ENCODE measurements at regions not wholly inside any gene's neighbourhood (a gene's known extent, or its start where the extent isn't known, plus 50 kb on each side); places are given as distances from the start of the nearest gene placed in this dataset.

GRCh38 chr13:108126056-108126455 is 89.3 kb downstream of the LIG4 start:
- ChIA-PET CTCF (no interaction called here), RAD21 (ENCODE audit: low non-redundant PET in 1 of 2, low total read pairs in 2 of 2, uncharacterized antibody in 2 of 2, unreplicated experiment in 2 of 2) (no interaction called here), POLR2A (no interaction called here)
- Histone ChIP-seq H3K9me2 (ENCODE audit: insufficient read depth) (no peaks in the 10 kb centered on the region), H3K4me2 (ENCODE audit: low read length) (no peak overlapping the region), H3K27me3 (ENCODE audit: insufficient read depth, low read length) (no peaks in the 10 kb centered on the region), H3K9ac (ENCODE audit: low read length) (no peak overlapping the region), H2AFZ (ENCODE audit: low read depth, low read length, poor library complexity, severe bottlenecking) (no peak overlapping the region), H3K27ac (ENCODE audit: low read depth, low read length) (no peak overlapping the region), H3K79me2 (ENCODE audit: insufficient read depth, low read length) (no peaks in the 10 kb centered on the region), H4K20me1 (ENCODE audit: insufficient read depth) (no peaks in the 10 kb centered on the region), H3K4me3 (replicated peaks in 1 of 2; ENCODE audit: low read depth in 1 of 2, low read length in 2 of 2) (no peak overlapping the region), H3K4me1 (ENCODE audit: control insufficient read depth in 1 of 2, insufficient read depth in 2 of 2, low read length in 2 of 2) (no peaks in the 10 kb centered on the region), H3K9me3 (ENCODE audit: control insufficient read depth in 1 of 2, insufficient read depth in 1 of 2, low read depth in 1 of 2, low read length in 2 of 2) (no peaks in the 10 kb centered on the region), H3K36me3 (ENCODE audit: control insufficient read depth in 1 of 2, insufficient read depth in 2 of 2, low read length in 2 of 2) (no peaks in the 10 kb centered on the region)
- TF ChIP-seq EGR1 (IDR thresholded peaks at IDR 0.05; ENCODE audit: low read depth) (no peak), SRF (IDR thresholded peaks at IDR 0.05; ENCODE audit: low read depth) (no peak), ELF1 (IDR thresholded peaks at IDR 0.05; ENCODE audit: borderline replicate concordance, low read depth) (no peak), EZH2phosphoT487 (IDR thresholded peaks at IDR 0.05; ENCODE audit: borderline replicate concordance) (no peak), EZH2 (IDR thresholded peaks at IDR 0.05) (no peak), ATF3 (IDR thresholded peaks at IDR 0.05) (no peak), POLR2AphosphoS5 (IDR thresholded peaks at IDR 0.05; ENCODE audit: low read depth, low read length) (no peak), CBX3 (IDR thresholded peaks at IDR 0.05; ENCODE audit: low read depth) (no peak), TCF7L2 (IDR thresholded peaks at IDR 0.05; ENCODE audit: borderline replicate concordance, extremely low read depth, insufficient read depth, insufficient read length) (no peak), JUND (IDR thresholded peaks at IDR 0.05) (no peak)
- no peak for ATAC-seq
- BruUV-seq (replicated peaks), result no TSS peak
- DNase-seq (ENCODE audit: low read depth, low spot score), result no peak
- intact Hi-C loops (cut with micrococcal nuclease), result no loop called here

- H3K9me2 ChIP-seq (ENCODE audit: insufficient read depth), result no peaks in the 10 kb centered on the region
- H3K27me3 ChIP-seq (ENCODE audit: insufficient read depth, low read length), result no peaks in the 10 kb centered on the region
- ATAC-seq, result no peak
- no peaks in the 10 kb centered on the region for H4K20me1 ChIP-seq (ENCODE audit: insufficient read depth)
- BruUV-seq (replicated peaks), result no TSS peak
- ChIA-PET POLR2A (no interaction called here), RAD21 (ENCODE audit: low non-redundant PET in 1 of 2, low total read pairs in 2 of 2, uncharacterized antibody in 2 of 2, unreplicated experiment in 2 of 2) (no interaction called here), CTCF (no interaction called here)
- no peak overlapping the region for H3K4me3 ChIP-seq (replicated peaks in 1 of 2; ENCODE audit: low read depth in 1 of 2, low read length in 2 of 2)
- no peak overlapping the region for H3K9ac ChIP-seq (ENCODE audit: low read length)
- no peak for DNase-seq (ENCODE audit: low read depth, low spot score)
- intact Hi-C loops (cut with micrococcal nuclease), result no loop called here
- no peak overlapping the region for H3K4me2 ChIP-seq (ENCODE audit: low read length)
- H3K36me3 ChIP-seq (ENCODE audit: control insufficient read depth in 1 of 2, insufficient read depth in 2 of 2, low read length in 2 of 2), result no peaks in the 10 kb centered on the region
- H3K79me2 ChIP-seq (ENCODE audit: insufficient read depth, low read length), result no peaks in the 10 kb centered on the region
- H3K27ac ChIP-seq (ENCODE audit: low read depth, low read length), result no peak overlapping the region
- no peak overlapping the region for H2AFZ ChIP-seq (ENCODE audit: low read depth, low read length, poor library complexity, severe bottlenecking)
- no peaks in the 10 kb centered on the region for H3K4me1 ChIP-seq (ENCODE audit: control insufficient read depth in 1 of 2, insufficient read depth in 2 of 2, low read length in 2 of 2)
- no peaks in the 10 kb centered on the region for H3K9me3 ChIP-seq (ENCODE audit: control insufficient read depth in 1 of 2, insufficient read depth in 1 of 2, low read depth in 1 of 2, low read length in 2 of 2)
- TF ChIP-seq ZNF274 (IDR thresholded peaks at IDR 0.05; ENCODE audit: low read depth, low read length) (no peak), ATF3 (IDR thresholded peaks at IDR 0.05) (no peak), ZFX (IDR thresholded peaks at IDR 0.05) (no peak), ZBTB33 (IDR thresholded peaks at IDR 0.05; ENCODE audit: extremely low read depth, insufficient replicate concordance, low read length) (no peak), CBX3 (IDR thresholded peaks at IDR 0.05; ENCODE audit: low read depth) (no peak), RAD21 (IDR thresholded peaks at IDR 0.05; ENCODE audit: low read depth) (no peak), POLR2A (IDR thresholded peaks at IDR 0.05; ENCODE audit: borderline replicate concordance, extremely low read depth, insufficient read depth, insufficient read length) (no peak), EGR1 (IDR thresholded peaks at IDR 0.05; ENCODE audit: low read depth) (no peak), CTCF (IDR thresholded peaks at IDR 0.05 in 2 of 3, conservative IDR thresholded peaks at IDR 0.05 in 1 of 3; ENCODE audit: borderline replicate concordance in 1 of 3, insufficient read depth in 1 of 3, low read depth in 2 of 3, low read length in 2 of 3) (no peak), EZH2 (IDR thresholded peaks at IDR 0.05) (no peak), YY1 (IDR thresholded peaks at IDR 0.05; ENCODE audit: extremely low read depth, insufficient replicate concordance, low read depth, low read length) (no peak), CEBPB (IDR thresholded peaks at IDR 0.05; ENCODE audit: low read depth) (no peak), EZH2phosphoT487 (IDR thresholded peaks at IDR 0.05; ENCODE audit: borderline replicate concordance) (no peak), ELF1 (IDR thresholded peaks at IDR 0.05; ENCODE audit: borderline replicate concordance, low read depth) (no peak)
These were observed 93.9 kb downstream of the LIG4 start for GRCh38 chr13:108121406-108121805.
